ENCODE measurements at regions not wholly inside any gene's neighbourhood (a gene's known extent, or its start where the extent isn't known, plus 50 kb on each side); places are given as distances from the start of the nearest gene placed in this dataset.

DNA sequence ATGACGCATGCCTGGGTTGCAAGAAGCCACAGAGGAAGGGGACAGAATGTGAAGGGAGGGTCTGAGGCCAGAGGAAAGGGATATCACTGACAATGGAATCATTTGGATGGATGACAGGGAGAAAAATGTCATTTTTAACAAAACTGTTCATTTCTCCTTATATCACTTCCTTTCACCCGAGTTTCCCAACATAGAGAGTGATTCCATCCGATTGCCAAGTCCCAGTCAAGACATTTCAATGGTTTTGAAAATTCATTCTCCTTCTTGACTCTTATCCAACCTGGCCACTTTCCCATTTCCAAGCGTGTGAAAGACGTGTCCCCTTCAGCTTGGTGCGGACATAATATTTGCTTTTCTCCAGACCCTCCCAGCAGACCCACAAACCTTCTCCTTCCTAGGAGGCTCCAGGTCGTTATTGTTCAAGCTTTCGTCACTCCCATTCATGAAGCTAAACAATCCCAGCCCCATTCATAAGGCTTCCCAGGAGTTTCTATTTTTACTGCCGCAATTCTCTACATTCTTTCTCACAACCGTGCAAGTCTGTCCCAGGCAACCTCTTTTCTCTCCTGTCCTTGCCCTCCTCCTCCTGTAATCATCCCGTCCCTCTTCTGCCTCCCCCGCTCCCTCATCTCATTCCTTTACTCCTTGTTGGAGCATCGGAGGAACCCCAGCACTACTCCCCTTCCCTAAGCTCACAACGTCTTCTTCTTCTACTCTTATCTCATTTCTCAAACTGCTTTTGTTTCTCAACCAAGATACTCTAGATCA is 301.3 kb upstream of the KLF6 start:
- DNase-seq = no peak

GRCh38 chr10:4083509-4084003 is 298.5 kb upstream of the KLF6 start:
- DNase-seq = no peak

DNA sequence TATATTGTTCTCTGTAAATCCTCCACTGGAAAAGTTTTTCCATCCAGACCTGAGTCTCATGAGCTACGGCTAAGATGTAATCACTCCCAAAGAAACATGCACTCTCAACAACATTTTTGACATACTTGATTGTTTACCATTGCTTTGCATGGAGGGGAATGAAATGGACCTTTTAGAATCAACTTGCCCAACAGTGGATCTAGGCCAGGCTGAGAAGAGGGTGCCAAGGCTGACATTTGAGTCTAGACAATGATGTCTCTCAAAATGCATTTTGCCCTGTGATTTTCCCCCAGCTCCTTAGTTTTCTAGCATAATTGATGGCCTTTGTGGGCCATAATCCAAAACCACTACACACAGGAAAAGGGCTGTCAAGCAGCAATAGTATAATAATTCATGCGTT is 297.9 kb upstream of the KLF6 start:
- DNase-seq = no peak

- no peak for DNase-seq
These were observed 296.7 kb upstream of the KLF6 start for GRCh38 chr10:4081685-4082111.

DNA sequence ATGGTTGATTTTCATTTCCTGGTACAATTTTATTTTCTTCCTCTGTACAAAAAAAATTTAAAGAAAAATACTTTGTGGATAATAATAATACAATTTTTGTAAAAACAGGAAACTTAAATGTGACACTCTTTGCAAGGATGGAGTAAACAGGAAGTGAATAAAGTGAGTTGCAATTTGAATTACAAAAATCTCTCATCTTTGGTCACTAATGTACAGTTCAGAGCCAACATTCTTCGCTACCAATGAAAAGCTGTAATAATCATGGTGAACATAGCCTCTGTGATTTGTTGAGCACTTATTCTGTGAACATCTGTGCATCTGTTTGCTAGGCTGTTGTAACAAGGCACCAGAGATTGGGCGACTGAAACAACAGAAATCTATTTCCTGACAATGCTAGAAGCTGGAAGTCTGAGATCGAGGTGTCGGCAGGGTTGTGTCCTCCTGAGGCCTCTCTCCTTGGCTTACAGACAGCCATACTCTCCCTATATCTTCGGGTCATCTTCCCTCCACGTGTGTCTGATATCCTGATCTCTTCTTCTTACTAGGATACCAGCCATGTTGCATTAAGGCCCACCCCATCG is 295.3 kb upstream of the KLF6 start:
- DNase-seq = no peak

DNA sequence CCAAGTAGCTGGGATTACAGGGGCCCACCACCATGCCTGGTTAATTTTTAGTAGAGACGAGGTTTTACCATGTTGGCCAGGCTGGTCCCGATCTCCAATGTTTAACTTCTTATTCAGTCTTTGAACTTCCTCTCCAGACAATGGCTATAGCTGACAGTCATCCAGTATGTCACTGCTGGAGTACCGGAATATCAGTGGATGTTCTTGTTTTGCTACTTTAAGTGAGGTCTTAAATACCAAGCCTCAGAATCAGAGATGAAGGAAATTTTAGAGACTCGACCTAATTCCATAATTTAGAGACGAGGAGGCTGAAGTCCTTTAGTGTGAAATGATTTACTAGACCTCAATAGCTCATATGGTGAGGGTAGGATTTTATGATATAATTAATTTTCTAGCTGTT is 294.8 kb upstream of the KLF6 start:
- DNase-seq = no peak

GRCh38 chr10:4077804-4078203 is 292.8 kb upstream of the KLF6 start:
- no peak for DNase-seq

DNA sequence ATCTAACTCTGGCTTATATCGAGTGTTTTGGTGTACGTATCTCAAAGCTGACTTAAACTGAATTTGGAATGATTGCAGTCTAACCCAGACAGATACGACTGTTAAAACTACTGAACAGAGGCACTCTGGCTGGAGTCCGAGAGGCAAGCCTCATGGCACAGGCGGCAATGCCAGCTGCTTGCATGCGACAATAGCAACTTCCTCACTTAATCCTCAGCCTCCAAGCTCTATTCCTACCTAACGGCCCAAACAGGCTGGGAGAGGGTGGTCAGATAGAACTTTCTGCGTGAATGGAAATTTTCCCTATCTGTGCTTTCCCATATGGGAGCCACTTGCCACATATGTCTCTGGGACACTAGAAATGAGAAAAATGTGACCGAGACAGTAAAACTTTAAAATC is 292.0 kb upstream of the KLF6 start:
- no peak for DNase-seq

GRCh38 chr10:4075443-4075842 is 290.4 kb upstream of the KLF6 start:
- no peak for DNase-seq

DNA sequence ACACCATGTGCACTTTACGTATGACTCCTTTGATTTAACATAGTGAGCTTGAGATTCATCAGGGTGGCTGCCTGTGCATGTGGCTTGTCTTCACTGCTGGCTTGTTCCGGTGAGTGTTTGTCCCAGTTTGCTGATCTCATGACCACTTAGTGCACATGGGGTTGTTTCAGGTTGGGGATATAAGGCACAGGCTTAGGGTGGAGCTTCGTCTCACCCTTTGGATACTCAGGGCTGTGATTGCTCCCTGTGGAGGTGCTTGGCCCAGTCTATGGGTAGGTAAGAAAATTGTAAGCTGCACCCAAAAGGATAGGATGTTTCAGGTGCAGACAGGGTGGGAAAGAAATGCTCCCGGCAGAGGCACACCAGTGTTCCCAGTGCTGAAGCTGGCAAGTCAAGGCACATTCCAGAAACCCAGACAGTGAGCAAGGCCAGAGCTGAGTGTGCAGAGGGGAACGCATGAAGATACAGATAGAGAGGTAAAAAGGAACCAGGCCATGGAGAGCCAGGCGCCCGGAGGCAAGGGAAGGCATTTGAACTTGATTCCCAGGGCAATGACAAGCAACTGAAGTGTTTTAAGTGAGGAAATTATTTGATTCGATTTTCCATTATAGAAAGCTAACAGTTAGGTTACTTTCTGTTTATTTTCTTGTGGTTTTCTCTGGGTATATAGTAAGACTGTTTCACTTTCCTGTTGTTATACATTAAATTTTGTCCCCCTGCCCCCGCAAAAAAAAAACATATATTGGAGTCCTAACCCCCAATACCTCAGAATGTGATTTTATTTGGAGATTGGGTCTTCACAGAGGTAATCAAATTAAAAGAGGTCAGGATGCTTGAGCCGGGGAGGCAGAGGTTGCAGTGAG is 289.8 kb upstream of the KLF6 start:
- no peak for DNase-seq

- DNase-seq = no peak
These were observed 288.9 kb upstream of the KLF6 start for GRCh38 chr10:4073912-4074311.

DNA sequence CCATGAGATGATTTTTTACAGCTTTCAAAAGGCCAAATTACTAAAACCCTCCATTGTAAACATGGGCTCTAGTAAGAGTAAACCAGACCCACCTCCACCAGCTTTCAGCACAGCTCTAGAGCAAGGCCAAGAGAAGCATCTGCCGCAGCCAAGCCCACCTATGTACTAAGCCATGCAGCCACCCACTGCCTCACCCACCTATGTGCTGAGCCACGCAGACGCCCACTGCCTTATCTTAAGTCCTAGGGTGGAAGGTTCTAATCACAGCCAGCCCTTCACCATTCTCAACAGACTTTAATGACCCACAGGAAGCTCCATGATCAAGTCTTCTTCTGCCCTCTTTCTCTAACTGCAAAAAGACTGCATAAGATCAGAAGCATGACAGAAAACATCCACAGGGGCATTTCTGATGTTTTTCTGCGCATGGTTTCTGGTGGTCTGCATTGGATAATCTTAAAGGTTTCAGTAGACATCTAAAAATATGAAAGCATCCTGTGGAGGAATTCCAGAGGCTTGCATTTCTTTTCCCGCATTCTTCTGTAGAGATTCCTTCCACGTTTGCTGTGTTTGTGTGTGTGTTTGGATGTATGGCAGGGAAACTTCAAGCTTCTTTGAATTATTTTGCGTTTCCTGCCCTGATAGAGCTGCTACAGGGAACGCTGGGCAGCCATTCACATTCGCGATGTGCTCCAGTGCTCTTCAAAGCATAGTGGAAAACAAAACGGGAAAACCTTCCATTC is 286.1 kb upstream of the KLF6 start:
- no peak for DNase-seq

DNA sequence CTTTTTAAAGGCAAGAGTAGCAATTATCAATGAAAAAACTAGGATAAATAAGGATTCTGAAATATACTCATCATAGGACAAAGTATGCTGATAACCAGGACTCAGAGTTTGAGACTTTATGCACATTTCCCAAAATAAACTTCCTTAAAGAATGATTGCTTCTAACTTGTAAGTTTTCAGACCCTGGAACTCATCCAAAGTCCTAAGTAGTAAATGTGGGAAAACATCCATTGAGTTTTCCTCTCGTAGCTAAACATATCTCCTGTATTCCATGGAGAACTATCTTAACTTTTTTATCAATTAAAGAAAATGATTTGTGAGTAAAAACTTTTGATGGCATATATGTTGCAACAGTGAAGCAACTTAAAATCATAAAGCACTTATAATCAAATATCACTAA is 285.2 kb upstream of the KLF6 start:
- no peak for DNase-seq

- DNase-seq = no peak
These were observed 284.5 kb upstream of the KLF6 start for GRCh38 chr10:4069491-4069890.

GRCh38 chr10:4068629-4069028 is 283.6 kb upstream of the KLF6 start:
- DNase-seq = no peak

GRCh38 chr10:4067931-4068561 is 283.0 kb upstream of the KLF6 start:
- no peak for DNase-seq

DNA sequence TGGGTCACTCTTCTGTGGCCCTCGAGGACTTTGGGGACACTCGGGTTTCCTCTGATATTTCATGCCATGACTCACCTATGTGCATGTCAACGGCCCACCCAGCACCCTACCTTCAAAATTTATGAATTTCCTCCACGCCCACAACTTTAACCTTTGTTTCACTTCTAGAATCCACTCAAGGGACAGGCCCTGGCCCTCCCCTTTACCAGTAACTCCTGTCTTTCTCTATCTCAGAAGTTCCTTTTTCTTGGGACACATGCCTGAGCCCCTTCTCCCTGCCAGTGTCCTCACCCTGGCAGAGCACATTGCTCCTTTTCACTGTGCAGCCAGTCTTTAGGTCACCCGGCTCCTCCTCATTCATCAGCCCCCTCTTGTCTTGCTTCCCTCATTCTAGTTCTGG is 282.5 kb upstream of the KLF6 start:
- DNase-seq = peak in 1 of 2 donors; percentile 35

DNA sequence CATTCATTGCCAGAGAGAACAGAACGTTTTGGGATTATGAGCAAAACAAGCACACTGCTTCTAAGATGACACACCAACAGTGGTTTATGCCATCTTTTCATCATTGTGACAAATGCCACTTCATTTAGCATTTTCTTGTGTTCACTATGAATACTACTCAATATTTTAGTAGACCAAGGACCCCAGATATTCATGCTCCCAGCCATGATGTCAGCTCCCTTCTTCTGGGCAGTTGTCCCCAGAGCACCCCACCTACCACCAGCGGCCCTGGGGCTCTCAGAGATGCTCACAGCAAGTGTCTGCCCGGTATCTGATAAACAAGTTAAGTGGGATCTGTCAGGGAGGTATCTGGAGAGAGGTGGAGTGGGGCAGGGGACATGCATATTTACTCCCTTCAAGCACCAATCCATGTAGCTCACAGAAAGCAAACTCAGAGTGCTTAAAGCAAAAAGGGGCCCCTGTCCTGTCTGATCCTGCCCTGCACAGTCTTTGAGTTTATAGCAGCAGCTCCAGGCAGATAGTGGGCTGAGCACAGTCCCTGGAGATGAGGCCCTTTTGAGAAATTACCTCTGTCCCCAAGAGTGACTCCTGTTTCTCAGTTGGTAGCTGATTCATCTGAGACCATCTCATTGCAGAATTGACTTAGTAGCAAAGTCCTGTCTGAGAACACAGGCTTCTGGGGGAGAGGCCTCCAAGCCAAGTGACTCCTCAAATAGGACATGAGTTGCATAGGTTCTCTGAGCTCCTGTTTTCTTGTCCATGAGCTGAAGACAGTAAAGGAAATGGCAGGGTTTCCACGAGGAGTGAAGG is 281.8 kb upstream of the KLF6 start:
- no peak for DNase-seq

- no peak for DNase-seq
These were observed 279.5 kb upstream of the KLF6 start for GRCh38 chr10:4064489-4064888.

GRCh38 chr10:4063717-4064116 is 278.7 kb upstream of the KLF6 start:
- no peak for DNase-seq

DNA sequence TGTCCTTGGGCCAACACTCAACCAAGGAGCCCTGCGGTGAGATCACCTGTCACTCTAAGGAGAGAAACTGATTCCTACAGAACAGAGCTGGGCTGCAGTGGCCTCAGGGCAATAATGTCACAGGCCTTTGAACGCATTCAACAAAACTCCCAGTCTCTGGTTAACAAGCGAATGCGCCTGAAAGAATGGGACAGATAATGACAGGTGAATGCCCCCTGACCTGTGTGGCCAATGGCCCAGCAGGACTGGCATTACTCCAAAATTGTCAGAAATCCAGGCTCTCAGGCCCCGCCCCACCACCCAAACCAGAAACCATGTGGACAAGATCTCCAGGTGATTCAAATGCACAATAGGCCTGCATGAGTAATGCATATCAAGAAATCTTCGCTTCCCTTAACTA is 277.7 kb upstream of the KLF6 start:
- DNase-seq = no peak

GRCh38 chr10:4062072-4062471 is 277.1 kb upstream of the KLF6 start:
- no peak for DNase-seq
